ENCODE measurements at regions not wholly inside any gene's neighbourhood (a gene's known extent, or its start where the extent isn't known, plus 50 kb on each side); places are given as distances from the start of the nearest gene placed in this dataset.
A peak's percentile ranks its signal among the peaks of the same experiment; 100 is the strongest.

- TF ChIP-seq TOX (CRISPR knock-in tag; IDR thresholded peaks at IDR 0.05; ENCODE audit: borderline replicate concordance): no peak
- TF ChIP-seq CSDC2 (CRISPR knock-in tag; IDR thresholded peaks at IDR 0.05): no peak
- TF ChIP-seq SNAI2 (CRISPR knock-in tag; IDR thresholded peaks at IDR 0.05): no peak
- TF ChIP-seq ARNTL (CRISPR knock-in tag; IDR thresholded peaks at IDR 0.05; ENCODE audit: borderline replicate concordance, low read depth): no peak
- no peak for TF ChIP-seq ESRRG (CRISPR knock-in tag; IDR thresholded peaks at IDR 0.05)
- no peak for TF ChIP-seq CSRNP3 (CRISPR knock-in tag; IDR thresholded peaks at IDR 0.05)
- no peak for TF ChIP-seq TCF4 (CRISPR knock-in tag; IDR thresholded peaks at IDR 0.05; ENCODE audit: borderline replicate concordance)
- TF ChIP-seq, protein P1, sequence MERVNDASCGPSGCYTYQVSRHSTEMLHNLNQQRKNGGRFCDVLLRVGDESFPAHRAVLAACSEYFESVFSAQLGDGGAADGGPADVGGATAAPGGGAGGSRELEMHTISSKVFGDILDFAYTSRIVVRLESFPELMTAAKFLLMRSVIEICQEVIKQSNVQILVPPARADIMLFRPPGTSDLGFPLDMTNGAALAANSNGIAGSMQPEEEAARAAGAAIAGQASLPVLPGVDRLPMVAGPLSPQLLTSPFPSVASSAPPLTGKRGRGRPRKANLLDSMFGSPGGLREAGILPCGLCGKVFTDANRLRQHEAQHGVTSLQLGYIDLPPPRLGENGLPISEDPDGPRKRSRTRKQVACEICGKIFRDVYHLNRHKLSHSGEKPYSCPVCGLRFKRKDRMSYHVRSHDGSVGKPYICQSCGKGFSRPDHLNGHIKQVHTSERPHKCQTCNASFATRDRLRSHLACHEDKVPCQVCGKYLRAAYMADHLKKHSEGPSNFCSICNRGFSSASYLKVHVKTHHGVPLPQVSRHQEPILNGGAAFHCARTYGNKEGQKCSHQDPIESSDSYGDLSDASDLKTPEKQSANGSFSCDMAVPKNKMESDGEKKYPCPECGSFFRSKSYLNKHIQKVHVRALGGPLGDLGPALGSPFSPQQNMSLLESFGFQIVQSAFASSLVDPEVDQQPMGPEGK (CRISPR knock-in tag; IDR thresholded peaks at IDR 0.05; ENCODE audit: borderline replicate concordance): no peak
- no peak for TF ChIP-seq RARB (CRISPR knock-in tag; IDR thresholded peaks at IDR 0.05)
- TF ChIP-seq, protein P2, sequence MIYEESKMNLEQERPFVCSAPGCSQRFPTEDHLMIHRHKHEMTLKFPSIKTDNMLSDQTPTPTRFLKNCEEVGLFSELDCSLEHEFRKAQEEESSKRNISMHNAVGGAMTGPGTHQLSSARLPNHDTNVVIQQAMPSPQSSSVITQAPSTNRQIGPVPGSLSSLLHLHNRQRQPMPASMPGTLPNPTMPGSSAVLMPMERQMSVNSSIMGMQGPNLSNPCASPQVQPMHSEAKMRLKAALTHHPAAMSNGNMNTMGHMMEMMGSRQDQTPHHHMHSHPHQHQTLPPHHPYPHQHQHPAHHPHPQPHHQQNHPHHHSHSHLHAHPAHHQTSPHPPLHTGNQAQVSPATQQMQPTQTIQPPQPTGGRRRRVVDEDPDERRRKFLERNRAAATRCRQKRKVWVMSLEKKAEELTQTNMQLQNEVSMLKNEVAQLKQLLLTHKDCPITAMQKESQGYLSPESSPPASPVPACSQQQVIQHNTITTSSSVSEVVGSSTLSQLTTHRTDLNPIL (CRISPR knock-in tag; IDR thresholded peaks at IDR 0.05; ENCODE audit: low read depth): no peak
- no peak for TF ChIP-seq ZC3H10 (CRISPR knock-in tag; IDR thresholded peaks at IDR 0.05)
- no peak for TF ChIP-seq ISL1 (CRISPR knock-in tag; IDR thresholded peaks at IDR 0.05)
- TF ChIP-seq ZNF70 (CRISPR knock-in tag; IDR thresholded peaks at IDR 0.05): no peak
- TF ChIP-seq PPARA (CRISPR knock-in tag; IDR thresholded peaks at IDR 0.05; ENCODE audit: borderline replicate concordance): no peak
- no peak for TF ChIP-seq GLIS3 (CRISPR knock-in tag; IDR thresholded peaks at IDR 0.05)
- TF ChIP-seq ZNF565 (CRISPR knock-in tag; conservative IDR thresholded peaks at IDR 0.05; ENCODE audit: low read depth): no peak
- TF ChIP-seq TSHZ2 (CRISPR knock-in tag; IDR thresholded peaks at IDR 0.05): no peak
- no peak for TF ChIP-seq ZFP3 (CRISPR knock-in tag; IDR thresholded peaks at IDR 0.05)
- TF ChIP-seq ZFP30 (CRISPR knock-in tag; IDR thresholded peaks at IDR 0.05): no peak
- no peak for TF ChIP-seq OSR1 (CRISPR knock-in tag; IDR thresholded peaks at IDR 0.05)
- no peak for ATAC-seq
These were observed 840.8 kb upstream of the HTR2C start for GRCh38 chrX:113743069-113743468.

GRCh38 chrX:113741744-113742143 is 842.1 kb upstream of the HTR2C start:
- TF ChIP-seq, protein P1 (CRISPR knock-in tag; IDR thresholded peaks at IDR 0.05; ENCODE audit: borderline replicate concordance): no peak
- no peak for TF ChIP-seq ZC3H10 (CRISPR knock-in tag; IDR thresholded peaks at IDR 0.05)
- TF ChIP-seq SNAI2 (CRISPR knock-in tag; IDR thresholded peaks at IDR 0.05): no peak
- no peak for TF ChIP-seq ZNF8 (CRISPR knock-in tag; IDR thresholded peaks at IDR 0.05)
- no peak for TF ChIP-seq OSR1 (CRISPR knock-in tag; IDR thresholded peaks at IDR 0.05)
- ATAC-seq: peak; percentile 52

DNA sequence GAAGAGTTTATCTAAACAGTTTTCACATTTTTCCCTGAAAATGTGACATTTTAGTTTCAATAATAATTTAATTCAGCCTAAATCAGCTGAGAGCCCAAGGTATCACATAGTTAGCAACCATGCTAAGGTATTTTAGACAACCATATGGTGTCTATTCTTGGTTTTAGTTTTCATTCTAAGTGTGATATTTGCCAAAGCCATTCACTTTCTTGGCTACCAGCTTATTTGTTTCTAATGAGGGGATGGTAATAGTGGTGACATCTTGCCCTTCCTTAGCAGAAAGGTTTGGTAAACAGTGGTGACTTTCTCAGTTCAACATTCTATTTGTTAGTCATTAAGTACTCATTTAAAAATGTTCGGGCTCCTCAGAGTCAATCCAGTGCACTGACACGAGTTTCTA is 854.9 kb upstream of the HTR2C start:
- TF ChIP-seq CSDC2 (CRISPR knock-in tag; IDR thresholded peaks at IDR 0.05) (no peak), ZNF565 (CRISPR knock-in tag; conservative IDR thresholded peaks at IDR 0.05; ENCODE audit: low read depth) (no peak), RARB (CRISPR knock-in tag; IDR thresholded peaks at IDR 0.05) (no peak), PPARA (CRISPR knock-in tag; IDR thresholded peaks at IDR 0.05; ENCODE audit: borderline replicate concordance) (no peak)
- TF ChIP-seq, protein P3, sequence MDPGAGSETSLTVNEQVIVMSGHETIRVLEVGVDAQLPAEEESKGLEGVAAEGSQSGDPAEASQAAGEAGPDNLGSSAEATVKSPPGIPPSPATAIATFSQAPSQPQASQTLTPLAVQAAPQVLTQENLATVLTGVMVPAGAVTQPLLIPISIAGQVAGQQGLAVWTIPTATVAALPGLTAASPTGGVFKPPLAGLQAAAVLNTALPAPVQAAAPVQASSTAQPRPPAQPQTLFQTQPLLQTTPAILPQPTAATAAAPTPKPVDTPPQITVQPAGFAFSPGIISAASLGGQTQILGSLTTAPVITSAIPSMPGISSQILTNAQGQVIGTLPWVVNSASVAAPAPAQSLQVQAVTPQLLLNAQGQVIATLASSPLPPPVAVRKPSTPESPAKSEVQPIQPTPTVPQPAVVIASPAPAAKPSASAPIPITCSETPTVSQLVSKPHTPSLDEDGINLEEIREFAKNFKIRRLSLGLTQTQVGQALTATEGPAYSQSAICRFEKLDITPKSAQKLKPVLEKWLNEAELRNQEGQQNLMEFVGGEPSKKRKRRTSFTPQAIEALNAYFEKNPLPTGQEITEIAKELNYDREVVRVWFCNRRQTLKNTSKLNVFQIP (CRISPR knock-in tag; IDR thresholded peaks at IDR 0.05; ENCODE audit: borderline replicate concordance, low read depth): no peak
- ATAC-seq: no peak

Measured in SK-N-SH treated with all-trans-retinoic acid at 6 μM for 48 hours (cell line).